Ovary (tissue), 7 donors: ENCODE measurements at regions not wholly inside any gene's neighbourhood (a gene's known extent, or its start where the extent isn't known, plus 50 kb on each side); places are given as distances from the start of the nearest gene placed in this dataset.
A peak's percentile ranks its signal among the peaks of the same experiment; 100 is the strongest.

Experiments
- DNase-seq, 5 donors: peaks; one replicate each; pipeline ENCODE4 v3.0.0-alpha.2; 2019 to 2020
- H3K27ac ChIP-seq, 2 donors: fragments of 200-600 bp; one replicate each; pipeline versions ENCODE4 v1.5.1 to v1.8.0; 2019 to 2022
- H3K27me3 ChIP-seq: fragments of 200-600 bp; one replicate; pipeline ENCODE4 v1.8.0; 2022
- H3K36me3 ChIP-seq: fragments of 200-600 bp; sonication (generic); one replicate; pipeline ENCODE4 v1.5.1; 2019
- H3K4me1 ChIP-seq: one replicate; pipeline ENCODE4 v1.8.1; 2013; ENCODE audit warnings: mild to moderate bottlenecking, moderate library complexity; ENCODE audit not compliant: insufficient read depth
- H3K4me3 ChIP-seq: fragments of 200-600 bp; sonication (generic); one replicate; pipeline ENCODE4 v1.5.1; 2017
- H3K9me3 ChIP-seq, 2 donors: fragments of 200-600 bp in 1 of 2; sonication (generic) in 1 of 2; one replicate each; pipeline versions ENCODE4 v1.5.1 to v1.8.1; 2013 to 2019; ENCODE audit warnings: mild to moderate bottlenecking in 1 of 2, moderate library complexity in 1 of 2
- EP300 ChIP-seq: sonication (generic); formaldehyde crosslinking; IDR thresholded peaks from one replicate; pipeline ENCODE4 v1.6.1; 2017; ENCODE audit warnings: antibody characterized with exemption
- POLR2A ChIP-seq: fragments of 450-650 bp; IDR thresholded peaks from one replicate; pipeline ENCODE4 v1.6.1; 2017; ENCODE audit warnings: antibody characterized with exemption, mild to moderate bottlenecking, moderate library complexity
- WGBS, 3 donors: extraction: QIAGEN DNeasy Blood & Tissue Kit in 1 of 3; methylation state at CpG; one replicate each; pipeline versions ENCODE4 v1.1.5 to v1.1.7; 2013 to 2017; 5-methylcytosine and 5-hydroxymethylcytosine counted together
- intact Hi-C, 4 donors: fragments of 100-400 bp; cut with DNase I; formaldehyde crosslinking; loops; one replicate each; pipeline versions ENCODE4 v1.11.0 to v1.15.1; 2022 to 2023
- TF ChIP-seq, protein P1 (sequence below), 3 donors: fragments of 450-650 bp in 2 of 3; fragments of 200-600 bp in 1 of 3; IDR thresholded peaks; one replicate each; pipeline versions ENCODE4 v1.5.1 to v1.8.0; 2016 to 2022; ENCODE audit warnings: antibody characterized with exemption in 3 of 3, mild to moderate bottlenecking in 1 of 3
- donor health status: DM: no; HTN: no; CAD: no; lungs with moderate emphysema.
- donor health status: DM: no; HTN: no; CAD: no.
- donor health status: Bipolar disorder and iron deficiency.
- donor health status: DM: no; HTN: no; CAD: no.
- donor health status: DM: yes; HTN: yes; CAD: no.

GRCh38 chr12:124626971-124627411, 59.6 kb upstream of the NCOR2 start:
- WGBS, 3 donors: 35 to 43% (median 40%) methylated on average over 5 of the region's 5 CpGs
- Histone ChIP-seq H3K27ac (no peak overlapping the region), H3K4me3 (no peak overlapping the region), H3K9me3 (no peaks in the 10 kb centered on the region), H3K27me3 (no peaks in the 10 kb centered on the region), H3K4me1 (peaks cover 20% of the 10 kb centered on the region), H3K36me3 (no peaks in the 10 kb centered on the region)
- DNase-seq: peak; percentile 69 to 86 (median 77)
- intact Hi-C loops: no loop called here
- TF ChIP-seq POLR2A: no peak
- TF ChIP-seq, protein P1, sequence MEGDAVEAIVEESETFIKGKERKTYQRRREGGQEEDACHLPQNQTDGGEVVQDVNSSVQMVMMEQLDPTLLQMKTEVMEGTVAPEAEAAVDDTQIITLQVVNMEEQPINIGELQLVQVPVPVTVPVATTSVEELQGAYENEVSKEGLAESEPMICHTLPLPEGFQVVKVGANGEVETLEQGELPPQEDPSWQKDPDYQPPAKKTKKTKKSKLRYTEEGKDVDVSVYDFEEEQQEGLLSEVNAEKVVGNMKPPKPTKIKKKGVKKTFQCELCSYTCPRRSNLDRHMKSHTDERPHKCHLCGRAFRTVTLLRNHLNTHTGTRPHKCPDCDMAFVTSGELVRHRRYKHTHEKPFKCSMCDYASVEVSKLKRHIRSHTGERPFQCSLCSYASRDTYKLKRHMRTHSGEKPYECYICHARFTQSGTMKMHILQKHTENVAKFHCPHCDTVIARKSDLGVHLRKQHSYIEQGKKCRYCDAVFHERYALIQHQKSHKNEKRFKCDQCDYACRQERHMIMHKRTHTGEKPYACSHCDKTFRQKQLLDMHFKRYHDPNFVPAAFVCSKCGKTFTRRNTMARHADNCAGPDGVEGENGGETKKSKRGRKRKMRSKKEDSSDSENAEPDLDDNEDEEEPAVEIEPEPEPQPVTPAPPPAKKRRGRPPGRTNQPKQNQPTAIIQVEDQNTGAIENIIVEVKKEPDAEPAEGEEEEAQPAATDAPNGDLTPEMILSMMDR (IDR thresholded peaks at IDR 0.05): no peak
- no peak for TF ChIP-seq EP300

- Histone ChIP-seq H3K4me1 (peaks cover 26% of the 10 kb centered on the region), H3K36me3 (no peaks in the 10 kb centered on the region), H3K27me3 (no peaks in the 10 kb centered on the region), H3K4me3 (no peak overlapping the region), H3K27ac (peak overlapping the region in 1 of 2 donors; percentile 49), H3K9me3 (no peaks in the 10 kb centered on the region)
- peak; percentile 50 to 77 (median 63) for DNase-seq
- 52 to 54% (median 54%) methylated on average over 15 of the region's 15 CpGs for WGBS, 3 donors
- intact Hi-C loops: no loop called here
- TF ChIP-seq, protein P1 (IDR thresholded peaks at IDR 0.05): no peak
- TF ChIP-seq EP300: no peak
- no peak for TF ChIP-seq POLR2A
These were observed 58.7 kb upstream of the NCOR2 start for GRCh38 chr12:124625867-124626675.

DNA sequence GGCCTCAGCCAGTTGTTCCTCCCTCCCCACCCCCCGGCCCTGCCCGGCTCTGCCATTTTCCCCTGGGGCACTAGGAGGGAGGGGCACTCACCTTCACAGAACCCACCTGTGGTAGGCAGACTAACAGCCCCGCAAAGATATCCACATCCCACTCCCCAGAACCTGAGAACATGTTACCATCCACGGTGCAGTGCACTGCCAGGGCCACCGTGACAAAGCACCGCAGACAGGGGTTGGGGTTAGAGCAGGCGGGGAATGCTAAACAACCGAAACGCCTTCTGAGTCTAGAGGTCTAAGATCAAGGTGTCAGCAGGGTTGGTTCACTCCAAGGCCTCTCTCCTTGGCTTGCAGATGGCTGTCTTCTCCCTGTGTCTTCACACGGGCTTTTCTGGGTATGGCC, 57.4 kb upstream of the NCOR2 start:
- H3K4me1 ChIP-seq: peaks cover 29% of the 10 kb centered on the region
- intact Hi-C loops: loop anchor here in 1 of 4 donors (5.0 kb wide), 2 partner anchors 32 to 58 kb away; partner anchors contain the start of gene NCOR2
- no peaks in the 10 kb centered on the region for H3K27me3 ChIP-seq
- no peaks in the 10 kb centered on the region for H3K36me3 ChIP-seq
- no peak for DNase-seq
- no peak for TF ChIP-seq EP300
- TF ChIP-seq, protein P1 (IDR thresholded peaks at IDR 0.05): no peak
- no peak for TF ChIP-seq POLR2A
- no peak overlapping the region for H3K4me3 ChIP-seq
- H3K9me3 ChIP-seq: no peaks in the 10 kb centered on the region
- H3K27ac ChIP-seq: no peak overlapping the region
- WGBS, 3 donors: 79 to 94% (median 88%) methylated on average over 9 to 10 of the region's 10 CpGs

- DNase-seq: no peak
- Histone ChIP-seq H3K4me1 (peaks cover 26% of the 10 kb centered on the region), H3K36me3 (no peaks in the 10 kb centered on the region), H3K27me3 (no peaks in the 10 kb centered on the region), H3K4me3 (no peak overlapping the region), H3K27ac (no peak overlapping the region), H3K9me3 (no peaks in the 10 kb centered on the region)
- intact Hi-C loops: loop anchor here in 1 of 4 donors (5.0 kb wide), 2 partner anchors 34 to 56 kb away; partner anchors contain the start of gene NCOR2
- WGBS, 3 donors: 87 to 95% (median 92%) methylated on average over 14 of the region's 14 CpGs
- TF ChIP-seq, protein P1 (IDR thresholded peaks at IDR 0.05): no peak
- TF ChIP-seq EP300 (no peak), POLR2A (no peak)
These were observed 56.1 kb upstream of the NCOR2 start for GRCh38 chr12:124623344-124624035.
